GM19351 (cell line): ENCODE measurements at regions not wholly inside any gene's neighbourhood (a gene's known extent, or its start where the extent isn't known, plus 50 kb on each side); places are given as distances from the start of the nearest gene placed in this dataset.

Experiments
- ATAC-seq: cut with Tn5 transposase; IDR thresholded peaks from one replicate; pipeline ENCODE4 v1.9.1; 2021; ENCODE audit warnings: mild to moderate bottlenecking, moderate library complexity; ENCODE audit not compliant: unreplicated experiment

DNA sequence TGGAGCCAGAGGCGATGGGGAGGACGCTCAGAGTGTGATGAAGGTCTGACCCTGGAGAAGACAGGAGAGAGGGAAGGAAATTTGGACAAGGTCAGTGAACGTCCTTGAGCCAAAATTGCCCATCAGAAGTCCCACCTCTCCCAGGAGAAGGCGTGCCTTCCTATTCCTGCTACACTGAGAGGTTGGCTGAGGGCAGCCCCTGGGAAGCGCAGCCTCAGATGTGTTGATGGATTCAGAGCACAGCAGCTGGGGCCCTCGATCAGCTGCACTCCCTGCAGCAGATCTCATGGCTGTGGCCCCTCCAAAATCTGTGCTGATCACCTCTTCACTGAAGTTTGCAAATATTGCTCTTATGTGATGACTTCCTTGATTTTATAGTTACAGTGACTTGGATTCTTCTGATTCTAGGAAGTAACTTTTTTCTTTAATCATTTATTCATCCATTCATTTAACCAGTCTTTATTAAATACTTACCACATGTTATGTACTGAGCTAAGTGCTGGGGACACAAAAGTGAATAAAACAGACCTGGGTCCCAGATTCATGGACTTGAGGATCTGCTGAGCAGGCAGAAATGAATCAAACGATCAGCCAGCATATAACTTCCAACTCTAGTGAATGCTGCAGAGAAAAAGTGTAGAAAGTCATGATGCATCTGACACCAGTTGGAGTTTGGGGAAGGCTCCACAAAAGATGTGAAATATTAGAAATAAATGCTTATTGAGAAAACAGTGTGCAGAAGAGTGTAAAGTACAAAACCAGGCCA is 69.6 kb upstream of the ARMC2 start:
- no peak for ATAC-seq

DNA sequence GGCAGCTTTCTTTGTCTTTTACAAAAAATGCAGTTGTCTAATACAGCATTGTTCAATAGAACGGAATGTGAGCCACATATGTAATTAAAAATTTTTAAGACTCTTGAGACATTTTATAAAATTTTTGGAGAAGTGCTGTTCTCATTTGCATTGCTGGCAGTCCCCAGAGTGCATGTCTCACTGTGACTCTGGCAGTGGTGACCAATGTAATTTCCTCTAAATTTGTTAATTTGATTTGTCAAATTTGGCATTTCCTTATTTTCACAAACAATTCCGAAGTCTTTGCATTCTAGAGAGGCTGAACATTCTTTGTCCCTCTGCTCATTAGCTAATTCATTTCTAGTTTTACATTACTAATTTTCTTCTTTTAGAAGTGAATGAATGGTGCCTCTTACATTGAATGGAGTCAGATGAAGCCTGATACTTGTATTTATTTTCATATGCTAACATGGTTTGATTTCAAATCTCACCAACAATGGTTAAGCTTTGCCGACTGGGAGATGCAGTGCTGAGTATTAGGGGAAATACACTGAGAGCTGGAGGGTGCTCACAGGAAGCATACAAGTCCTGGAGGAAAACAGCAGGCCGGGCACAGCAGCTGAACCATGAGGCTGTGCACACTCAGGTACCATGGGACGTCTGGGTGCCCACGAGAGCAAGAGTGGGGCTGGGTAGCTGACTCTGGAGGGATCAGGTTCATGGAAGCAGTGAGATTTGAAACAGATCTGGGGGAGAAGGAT is 68.5 kb upstream of the ARMC2 start:
- no peak for ATAC-seq

DNA sequence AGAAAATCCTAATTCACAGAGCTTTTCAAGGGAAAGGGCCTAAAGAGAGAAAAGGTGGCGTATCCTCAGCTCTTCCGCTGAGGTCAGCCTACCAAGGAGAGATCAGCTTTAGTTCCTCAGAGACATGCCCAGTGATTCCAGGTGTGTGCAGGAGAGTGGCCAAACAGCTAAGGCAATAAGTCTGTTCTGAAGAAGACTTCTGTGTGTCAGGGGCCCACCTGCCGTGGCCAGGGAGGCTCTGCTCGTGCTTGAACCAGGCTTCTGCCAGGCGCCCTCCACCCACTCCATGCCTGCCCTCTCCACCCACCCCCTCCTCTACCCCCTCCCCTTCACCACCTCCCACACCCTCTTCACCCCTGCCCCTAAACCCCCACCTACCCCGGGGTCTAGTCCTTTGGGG is 67.4 kb upstream of the ARMC2 start:
- no peak for ATAC-seq

DNA sequence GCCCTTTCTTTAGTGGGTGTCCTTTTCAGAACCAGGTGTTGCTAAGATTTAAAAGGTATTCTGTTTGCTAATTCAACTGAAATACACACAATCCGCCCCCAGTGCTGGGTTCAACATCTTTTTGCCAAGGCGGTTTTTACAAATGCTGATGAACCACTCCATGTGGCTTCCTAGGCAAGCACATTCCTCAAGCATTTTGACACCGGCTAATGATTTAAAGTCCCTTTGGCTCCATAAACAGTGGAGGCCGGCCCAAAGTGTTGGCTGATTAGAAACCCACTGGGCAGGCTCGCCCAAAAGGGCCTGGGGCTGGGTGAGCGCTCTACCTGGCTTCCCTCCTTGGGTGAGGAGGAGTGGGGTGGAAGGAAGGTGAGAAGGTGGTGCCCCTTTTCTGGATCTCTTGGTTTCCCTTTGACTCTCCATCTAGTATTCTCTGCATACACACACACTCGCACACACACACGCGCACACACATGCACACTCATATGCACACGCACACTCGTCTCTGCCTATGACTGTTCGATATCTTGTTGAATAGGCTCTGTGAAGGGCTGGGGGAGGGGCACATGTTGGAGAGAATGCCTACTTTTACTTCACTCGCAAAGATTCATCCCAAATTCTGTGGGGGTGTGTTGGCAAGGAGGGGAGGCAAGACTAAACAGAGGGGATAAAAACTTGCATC is 66.7 kb upstream of the ARMC2 start:
- ATAC-seq, result no peak

DNA sequence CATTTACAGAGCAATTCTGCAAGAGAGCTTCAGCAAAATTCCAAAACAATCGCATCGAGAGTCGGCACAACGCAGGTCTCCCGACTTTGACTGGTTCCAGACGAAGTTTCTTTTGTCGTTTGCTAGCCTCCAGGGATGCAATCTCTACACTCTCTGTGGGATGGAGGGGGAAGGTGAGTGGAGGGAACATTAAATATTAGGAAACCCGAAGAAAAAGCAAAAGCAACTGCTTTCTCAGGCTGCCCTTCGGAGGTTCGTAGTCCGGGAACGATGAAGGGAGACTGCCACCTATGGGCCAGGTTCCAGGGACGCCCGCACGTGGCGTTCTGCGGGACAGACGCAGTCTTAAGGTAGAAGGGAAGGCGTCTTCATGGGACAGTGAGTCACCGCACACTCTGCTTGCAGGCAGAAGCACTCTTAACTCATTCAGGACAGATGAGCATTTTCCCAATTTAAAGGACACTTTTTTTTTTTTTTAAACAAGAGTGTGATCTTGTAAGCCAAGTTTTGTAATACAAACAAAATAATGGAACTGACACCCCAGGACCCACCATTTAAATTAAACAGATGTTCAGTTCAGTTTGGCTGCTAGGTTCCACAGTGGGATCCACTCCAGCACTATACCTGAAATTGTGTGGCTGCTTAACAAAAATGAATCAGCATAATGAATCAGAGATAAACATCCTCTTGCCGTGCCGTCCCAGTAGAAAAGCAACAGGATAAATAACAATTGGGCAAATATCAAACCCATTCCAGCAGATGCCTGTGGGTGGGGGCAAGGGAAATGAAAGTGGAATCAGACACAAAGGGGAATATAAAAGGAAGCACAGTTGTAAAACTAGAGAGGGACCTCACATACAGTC is 65.8 kb upstream of the ARMC2 start:
- peak; percentile 55 for ATAC-seq

DNA sequence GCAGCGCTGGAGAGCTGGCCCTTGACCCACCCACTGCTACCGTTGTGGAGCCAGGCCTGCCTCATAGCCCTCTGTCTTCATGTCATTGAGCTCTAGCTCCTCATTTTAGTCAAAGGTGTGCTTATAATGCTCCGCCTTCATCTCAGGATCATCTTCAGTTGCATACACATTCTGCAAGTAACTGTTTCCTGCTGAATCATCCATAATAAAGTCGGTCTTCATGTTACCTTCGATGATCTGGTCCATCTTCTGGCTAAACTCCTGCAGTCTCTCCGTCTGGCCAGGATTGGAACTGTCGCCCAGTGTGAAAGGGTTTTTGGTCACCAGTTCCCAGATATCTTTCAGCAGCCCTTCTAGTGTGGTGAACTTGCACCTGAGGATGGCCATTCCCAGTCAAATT is 62.6 kb upstream of the ARMC2 start:
- no peak for ATAC-seq

DNA sequence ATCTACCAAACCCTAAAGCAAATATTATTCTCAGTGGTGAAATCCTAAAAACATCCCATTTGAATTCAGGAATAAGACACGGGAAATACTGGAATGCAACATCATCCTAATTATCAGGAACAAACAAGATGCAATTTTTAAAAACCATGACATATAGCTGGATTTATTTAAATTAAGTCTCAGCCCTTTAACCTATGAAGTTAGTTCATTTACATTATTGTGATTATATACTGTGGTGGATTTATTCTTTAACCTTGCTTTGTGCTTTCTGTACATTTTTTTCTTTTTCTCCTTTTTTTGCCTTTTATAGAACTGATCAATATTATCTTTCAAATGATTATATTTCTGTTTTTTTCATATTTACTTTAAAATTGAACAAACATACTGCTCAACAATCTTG is 59.8 kb upstream of the ARMC2 start:
- no peak for ATAC-seq

DNA sequence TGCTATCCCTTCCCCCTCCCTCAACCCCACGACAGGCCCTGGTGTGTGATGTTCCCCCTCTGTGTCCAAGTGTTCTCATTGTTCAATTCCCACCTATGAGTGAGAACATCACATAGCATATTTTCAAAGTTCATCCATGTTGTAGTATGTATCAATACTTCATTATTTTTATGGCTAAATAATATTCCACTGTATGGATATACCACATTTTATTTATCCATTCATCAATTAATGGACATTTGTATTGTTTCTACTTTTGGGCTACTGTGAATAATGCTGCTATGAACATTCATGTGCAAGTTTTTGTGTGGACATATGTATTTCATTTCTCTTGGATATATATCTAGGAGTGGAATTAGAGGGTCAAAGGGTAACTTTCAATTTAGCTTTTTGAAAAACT is 58.7 kb upstream of the ARMC2 start:
- no peak for ATAC-seq

DNA sequence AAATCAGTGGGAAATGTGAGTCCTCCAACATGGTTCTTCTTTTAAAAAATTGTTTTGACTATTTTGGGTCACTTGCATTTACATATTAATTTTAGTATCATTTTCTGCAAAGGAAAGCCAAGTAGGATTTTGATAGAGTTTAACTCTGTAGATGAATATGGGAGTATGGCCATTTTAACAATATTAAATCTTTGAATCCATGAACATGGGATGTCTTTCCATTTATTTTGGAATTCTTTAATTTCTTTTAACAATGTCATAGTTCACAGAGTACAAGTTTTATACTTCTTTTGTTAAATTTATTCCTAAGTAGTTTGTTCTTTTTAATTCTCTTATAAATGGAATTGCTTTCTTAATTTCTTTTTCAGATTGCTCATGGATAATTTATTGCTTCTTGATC is 56.5 kb upstream of the ARMC2 start:
- no peak for ATAC-seq

DNA sequence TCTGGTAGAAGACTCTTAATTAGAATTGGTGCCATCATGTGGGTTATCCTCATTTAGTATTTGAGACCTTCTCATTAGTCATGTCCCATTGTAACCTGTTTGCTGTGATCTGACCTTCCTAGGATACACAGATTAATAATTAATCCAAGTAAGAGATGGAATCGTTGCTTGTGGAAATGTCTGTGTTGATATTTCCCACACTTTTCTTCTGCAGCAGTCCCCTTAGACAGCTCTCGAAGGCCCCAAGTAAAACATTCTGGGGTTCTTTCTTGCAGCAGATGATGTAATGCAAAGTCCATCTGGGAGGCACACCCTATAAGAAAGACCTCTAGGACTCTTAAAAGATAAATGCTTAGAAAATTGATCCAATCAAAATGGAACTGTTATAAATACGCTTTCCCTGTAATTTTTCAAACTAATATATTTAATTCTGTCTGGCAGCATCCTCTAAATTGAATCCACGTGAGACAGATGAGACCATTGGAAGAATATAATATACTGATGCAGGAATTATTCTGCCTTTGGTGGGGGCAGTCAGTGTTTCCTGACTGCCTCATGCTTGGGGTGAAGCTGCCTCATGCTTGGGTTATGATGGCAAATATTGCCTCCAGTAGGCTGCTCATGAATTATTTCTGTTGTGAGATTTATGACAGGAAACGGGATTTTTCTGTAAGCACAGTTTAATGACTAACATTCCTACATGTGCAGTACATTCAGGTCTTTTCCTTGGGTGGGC is 54.5 kb upstream of the ARMC2 start:
- no peak for ATAC-seq

DNA sequence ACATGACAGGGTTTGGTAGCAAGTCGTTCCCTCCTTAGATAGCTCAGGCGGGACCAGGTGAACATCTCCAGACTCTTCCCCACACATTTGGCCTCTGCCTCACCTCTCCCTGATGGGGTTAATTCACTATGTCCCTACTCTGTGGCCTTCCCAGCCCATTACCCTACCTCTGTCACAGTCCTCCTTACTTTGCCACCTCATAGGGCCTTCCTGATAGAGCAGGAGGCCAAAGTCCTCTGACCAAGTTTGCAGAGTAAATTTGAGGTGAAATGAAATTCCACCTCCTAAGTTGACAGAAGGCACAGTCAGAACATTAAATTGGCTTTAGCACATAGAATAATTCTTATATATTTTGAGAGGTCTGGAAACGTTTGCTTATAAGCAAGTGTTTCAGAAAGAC is 53.1 kb upstream of the ARMC2 start:
- no peak for ATAC-seq

DNA sequence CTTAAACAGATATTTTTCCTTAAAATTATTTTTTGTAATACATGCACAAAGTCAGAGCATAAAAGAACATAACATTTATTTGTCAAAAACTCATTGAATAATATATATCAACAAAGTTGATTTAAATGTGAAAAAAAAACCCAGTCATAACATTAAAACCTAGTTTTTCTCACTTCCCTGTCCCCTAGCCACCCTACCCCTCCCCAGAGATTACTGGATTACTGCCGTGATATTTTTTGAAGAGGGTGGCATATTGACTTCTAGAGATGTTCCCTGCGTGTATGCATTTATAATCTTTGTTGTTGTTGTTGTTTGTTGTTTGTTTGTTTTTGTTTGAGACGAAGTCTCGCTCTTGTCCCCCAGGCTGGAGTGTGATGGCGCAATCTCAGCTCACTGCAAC is 52.4 kb upstream of the ARMC2 start:
- ATAC-seq, result no peak

DNA sequence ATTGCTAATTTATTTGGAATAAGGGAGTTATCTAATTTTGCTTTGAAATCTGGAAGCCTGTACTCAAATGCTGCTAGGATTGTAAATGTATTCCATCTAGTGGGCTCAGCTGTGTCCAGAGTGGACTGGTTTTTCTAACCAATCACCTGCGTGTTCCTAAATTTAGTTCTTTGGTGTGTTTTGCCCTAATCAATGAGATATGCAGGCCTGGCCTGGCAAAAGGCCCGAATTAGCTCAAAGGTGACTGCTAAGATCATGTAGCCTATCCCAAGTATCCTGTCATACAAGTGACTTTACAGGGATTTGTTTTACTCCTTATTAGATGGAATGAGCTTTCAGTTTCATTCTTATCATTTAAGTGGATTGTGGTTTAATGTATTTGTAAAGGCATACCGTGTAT is 51.3 kb upstream of the ARMC2 start:
- no peak for ATAC-seq

DNA sequence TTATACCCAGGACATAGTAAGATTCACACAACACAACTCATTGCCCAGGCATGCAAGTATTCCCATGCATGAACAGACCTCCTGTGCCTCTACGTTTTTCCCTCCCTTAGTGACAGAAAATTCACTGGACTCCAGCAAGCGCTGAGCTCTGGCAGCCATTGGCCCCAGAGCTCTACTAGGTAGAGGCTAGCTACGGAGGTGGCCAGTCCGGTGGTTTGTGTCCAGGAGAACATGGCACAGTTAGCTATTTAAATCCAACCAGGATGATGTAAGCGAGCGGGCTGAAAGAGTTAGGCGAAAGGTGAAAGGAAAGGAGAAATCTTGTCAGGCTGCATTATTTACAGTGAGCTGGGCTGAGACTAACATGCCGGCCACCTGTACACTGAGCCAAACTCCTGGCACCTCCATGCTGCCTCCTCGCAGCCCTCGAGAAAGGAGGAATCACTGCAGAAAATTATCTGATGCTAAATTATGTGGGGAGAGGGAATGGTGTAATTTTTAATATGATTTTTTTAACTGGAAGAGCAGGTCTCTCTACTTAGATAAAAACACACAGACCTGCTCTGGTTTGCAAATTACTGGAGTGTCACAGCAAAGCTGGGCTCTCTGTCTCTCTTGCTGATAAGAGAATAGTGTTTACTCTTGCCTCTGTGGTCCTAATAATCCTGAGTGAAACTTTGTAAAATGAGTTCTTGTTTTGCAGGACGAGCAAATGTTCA is 50.1 kb upstream of the ARMC2 start:
- no peak for ATAC-seq
